HG03095 (cell line): ENCODE measurements at regions not wholly inside any gene's neighbourhood (a gene's known extent, or its start where the extent isn't known, plus 50 kb on each side); places are given as distances from the start of the nearest gene placed in this dataset.
A peak's percentile ranks its signal among the peaks of the same experiment; 100 is the strongest.

ENCODE experiments used
- ATAC-seq: cut with Tn5 transposase; IDR thresholded peaks from one replicate; pipeline ENCODE4 v1.9.1; 2021; ENCODE audit warnings: moderate library complexity; ENCODE audit not compliant: unreplicated experiment

- no peak for ATAC-seq
Observed at GRCh38 chr5:60208716-60209115, 315.2 kb upstream of the PDE4D start.

DNA sequence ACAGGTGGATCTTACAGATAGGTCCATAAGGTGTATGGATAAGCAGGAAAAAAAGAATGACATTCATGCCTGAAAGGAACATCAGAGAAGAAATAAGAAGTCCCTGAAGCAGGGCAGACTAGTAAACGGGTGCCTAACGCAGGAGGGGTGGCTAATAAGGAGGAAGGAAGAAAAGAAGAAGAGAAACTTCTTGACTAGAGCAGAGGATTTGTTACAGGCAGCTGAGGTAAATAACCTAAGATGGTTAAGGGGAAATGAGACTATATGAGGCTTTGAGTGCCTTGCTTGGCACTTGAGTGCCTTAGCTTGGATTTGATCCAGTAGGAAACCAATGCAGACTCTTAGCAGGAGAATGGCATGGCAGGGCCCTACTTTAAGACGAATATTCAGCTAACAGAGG lies 313.5 kb upstream of the PDE4D start:
- ATAC-seq: peak; percentile 96

GRCh38 chr5:60206234-60206633 lies 312.7 kb upstream of the PDE4D start:
- ATAC-seq: no peak

DNA sequence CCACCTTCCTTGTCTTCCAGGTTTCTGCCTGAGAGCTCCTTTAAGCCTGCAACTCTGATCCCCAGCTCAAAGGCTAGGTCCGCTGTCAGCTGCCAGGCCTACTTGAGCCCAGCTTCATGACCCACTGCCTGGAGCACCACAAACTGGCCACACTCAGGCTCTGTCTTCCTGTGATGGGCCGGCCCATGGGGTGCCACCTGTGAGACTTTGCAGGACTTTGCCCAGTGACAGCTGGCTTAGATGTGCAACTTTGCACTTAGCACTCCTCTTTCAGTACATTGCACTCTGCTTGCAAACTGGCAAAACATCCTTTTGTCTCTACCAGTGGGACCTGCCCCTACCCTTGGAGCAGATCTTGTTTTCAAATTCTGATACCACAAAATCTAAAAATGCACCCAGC lies 311.5 kb upstream of the PDE4D start:
- no peak for ATAC-seq

DNA sequence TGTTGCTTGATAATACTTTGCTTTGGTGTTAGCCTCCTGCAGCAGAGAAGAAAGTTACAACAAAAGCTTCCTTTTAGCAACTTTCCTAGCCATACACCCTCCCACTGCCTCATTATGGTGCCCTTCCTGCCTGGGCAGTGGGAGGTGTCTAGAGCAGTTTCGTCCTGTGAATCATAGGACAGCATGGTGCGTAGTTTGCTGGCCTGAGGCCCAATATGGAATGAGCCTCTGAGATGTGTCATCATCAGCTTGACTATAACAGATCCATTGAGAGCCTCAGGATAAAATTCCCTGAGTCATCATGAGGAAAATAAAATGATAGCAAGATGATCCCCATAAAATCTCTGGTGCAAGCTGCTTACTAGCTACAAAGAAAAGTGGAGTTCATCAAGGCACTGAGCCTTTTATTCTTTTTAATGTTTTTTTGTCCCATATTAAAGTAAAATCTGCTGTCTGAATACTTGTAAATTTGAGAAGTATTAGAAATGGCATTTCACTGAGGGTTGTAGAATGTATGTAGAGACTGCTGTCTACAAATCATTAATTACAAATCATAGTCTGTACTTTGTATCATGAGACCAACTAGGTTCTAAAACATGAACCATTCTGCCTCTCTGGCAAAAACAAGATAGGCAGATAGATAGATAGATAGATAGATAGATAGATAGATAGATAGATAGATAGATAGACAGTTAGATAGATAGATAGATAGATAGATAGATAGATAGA lies 303.0 kb upstream of the PDE4D start:
- no peak for ATAC-seq

GRCh38 chr5:60195551-60195950 lies 302.0 kb upstream of the PDE4D start:
- ATAC-seq: no peak

GRCh38 chr5:60195083-60195482 lies 301.6 kb upstream of the PDE4D start:
- ATAC-seq: no peak

DNA sequence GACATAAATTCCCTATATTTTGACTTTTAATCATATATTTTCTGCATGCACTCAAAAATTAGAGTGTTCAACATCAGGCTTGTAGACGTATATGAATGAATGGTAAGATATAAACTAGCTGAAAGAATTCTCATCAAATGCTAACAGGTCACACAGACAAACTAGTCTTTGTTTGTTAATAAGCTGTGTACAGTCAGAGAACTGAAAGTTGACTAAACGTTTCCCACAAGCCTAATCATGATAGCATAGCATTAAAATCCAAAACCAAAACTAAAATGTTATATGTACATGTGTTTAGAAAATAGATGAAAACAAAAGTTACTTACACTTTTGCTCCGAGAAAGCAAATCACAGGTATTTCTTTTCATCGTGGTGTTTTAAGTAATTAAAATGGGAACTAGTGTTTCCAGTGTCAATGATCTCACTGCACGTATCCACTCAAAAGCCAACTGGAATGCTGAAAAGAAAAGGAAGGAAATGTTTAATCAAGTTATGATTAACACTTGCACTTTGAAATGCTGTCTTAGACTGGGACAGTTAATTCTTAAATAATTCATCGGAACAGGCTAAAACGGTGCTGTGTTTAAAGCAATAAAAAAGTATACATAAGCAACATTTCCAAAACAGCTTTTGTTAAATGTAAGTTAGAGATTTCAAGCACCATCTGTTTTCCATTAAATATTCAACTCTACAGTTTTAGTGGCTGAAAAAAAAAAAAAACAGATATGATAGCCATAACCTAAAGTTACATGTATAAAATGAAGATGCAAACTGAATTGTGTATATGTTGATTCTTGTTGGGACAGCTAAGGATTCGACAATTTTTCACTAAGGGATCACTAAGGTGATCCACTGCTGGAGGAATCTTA lies 291.9 kb upstream of the PDE4D start:
- ATAC-seq: no peak

GRCh38 chr5:60184606-60185005 lies 291.1 kb upstream of the PDE4D start:
- ATAC-seq: no peak

GRCh38 chr5:60183881-60184280 lies 290.4 kb upstream of the PDE4D start:
- no peak for ATAC-seq

GRCh38 chr5:60178101-60178500 lies 284.6 kb upstream of the PDE4D start:
- no peak for ATAC-seq

DNA sequence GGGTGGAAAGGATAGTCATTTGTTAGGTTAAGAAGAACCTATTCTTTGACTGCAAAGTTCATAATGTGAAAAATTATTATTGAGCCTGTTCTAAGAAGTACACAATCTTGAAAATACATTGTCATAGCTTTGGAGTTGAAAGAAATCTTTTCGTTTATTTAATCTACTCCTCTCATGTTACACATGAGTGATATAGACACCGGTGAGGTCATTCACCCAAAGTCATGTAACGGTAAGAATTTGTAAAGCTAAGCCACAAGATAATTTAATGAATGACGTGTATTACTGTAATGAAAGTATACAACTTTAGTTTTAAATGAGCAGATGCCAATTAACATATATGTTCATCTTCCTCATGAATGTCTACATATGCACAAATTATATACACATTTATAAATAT lies 284.1 kb upstream of the PDE4D start:
- ATAC-seq: no peak

GRCh38 chr5:60173667-60174066 lies 280.1 kb upstream of the PDE4D start:
- ATAC-seq: no peak

- no peak for ATAC-seq
Observed at GRCh38 chr5:60163762-60164161, 270.2 kb upstream of the PDE4D start.

- ATAC-seq: no peak
Observed at GRCh38 chr5:60162441-60162840, 268.9 kb upstream of the PDE4D start.

DNA sequence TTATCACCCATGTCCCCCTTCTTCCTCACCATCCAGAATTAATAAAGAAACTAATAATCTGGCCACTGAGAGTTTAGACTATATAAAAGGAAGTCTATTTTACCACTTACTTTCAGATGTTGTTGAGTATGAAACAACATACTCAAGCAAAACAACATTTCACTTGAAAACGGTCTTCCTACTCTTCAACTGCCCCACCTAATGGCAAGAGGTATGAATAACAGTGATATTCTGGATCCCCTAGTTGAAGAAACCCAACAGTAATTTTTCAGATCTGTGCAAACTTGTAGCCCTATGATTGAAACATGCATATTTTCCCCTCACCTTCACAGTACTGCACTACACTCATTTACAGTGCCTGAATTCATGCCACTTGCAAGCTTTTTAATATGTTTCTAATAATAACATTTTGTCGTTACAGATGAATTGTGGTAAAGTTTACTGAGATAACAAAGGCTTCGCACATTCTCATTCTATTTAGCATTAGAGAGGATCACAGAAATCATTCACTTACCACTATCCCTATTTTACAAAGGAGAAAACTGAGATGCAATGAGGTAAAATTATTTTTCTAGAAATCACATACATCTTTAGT lies 267.9 kb upstream of the PDE4D start:
- ATAC-seq: peak; percentile 72

DNA sequence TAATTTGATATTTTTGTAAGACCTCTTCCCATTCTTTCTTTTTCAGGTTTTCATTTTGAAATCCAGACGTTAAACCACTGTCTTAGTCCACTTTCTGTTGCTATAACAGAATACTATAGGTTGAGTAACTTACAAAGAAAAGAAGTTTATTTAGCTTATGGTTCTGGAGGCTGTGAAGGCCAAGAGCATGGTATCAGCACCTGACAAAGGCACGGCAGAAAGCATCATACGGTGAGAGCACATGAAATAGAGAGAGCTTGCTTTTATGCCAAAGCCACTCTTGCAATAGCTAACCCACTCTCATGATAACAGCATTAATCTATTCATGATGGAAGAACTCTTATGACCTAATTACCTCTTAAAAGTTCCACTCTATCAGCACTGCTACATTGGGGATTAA lies 255.6 kb upstream of the PDE4D start:
- ATAC-seq: no peak

DNA sequence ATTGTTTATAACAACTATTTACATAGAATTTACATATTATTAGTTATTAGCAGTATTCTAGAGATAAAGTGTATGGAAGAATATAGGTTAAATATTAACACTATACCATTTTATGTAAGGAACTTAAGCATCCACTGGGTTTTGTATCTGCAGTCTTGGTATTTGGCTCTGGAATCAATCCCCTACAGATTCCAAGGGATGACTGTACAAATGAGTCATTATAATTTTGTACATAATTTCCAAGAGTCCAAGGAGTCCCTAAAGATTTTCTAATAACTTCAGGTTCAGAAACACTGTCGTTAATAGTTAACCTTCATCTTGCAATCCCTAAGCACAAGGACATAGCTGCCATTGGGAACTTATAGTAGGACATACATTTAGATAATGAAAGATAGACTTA lies 254.8 kb upstream of the PDE4D start:
- ATAC-seq: no peak

DNA sequence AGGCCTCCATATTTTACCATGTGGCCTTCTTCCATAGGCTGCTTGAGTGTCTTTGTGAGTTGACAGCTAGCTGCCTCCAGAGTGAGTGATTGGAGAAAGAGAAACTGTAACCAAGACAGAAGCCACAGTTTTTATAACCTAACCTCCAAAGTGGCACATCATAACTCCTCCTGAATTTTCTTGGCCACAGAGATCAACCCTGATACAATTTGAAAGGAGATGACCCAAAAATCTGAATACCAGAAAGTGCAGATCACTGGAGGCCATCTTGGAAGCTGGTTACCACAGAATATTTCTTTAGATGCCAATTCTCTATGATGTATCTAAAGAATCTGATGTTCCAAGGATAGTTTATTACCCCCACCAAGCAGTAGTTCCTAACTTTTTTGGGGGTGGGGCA lies 254.3 kb upstream of the PDE4D start:
- no peak for ATAC-seq

DNA sequence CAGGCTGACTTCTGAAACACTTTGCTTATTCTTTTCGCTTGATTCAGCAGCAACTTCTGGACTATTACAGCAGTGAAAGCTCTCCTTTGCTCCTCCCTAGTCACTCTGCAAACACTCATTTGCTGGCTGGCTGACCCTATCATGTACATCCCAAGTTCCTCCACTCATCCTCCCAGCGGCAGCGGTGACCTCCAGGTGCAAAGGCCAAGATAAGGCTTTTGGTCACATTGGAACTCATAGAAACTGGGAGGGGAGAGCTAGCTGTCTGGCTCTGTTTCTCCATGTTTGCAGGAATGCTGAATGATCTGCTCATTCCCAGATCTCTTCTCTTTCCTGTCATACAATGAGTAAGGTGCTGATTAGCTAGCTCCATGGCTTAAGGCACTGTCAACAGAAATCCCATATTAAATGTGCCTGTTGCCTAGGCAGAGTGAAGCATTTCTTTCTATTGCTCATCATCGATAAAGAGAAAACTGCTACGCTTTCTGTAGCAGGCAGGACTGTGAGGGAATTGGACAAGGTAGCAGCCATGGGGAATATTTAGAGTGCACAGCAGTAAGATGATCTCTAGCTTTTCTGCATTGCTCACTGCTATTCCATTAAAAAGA lies 250.5 kb upstream of the PDE4D start:
- no peak for ATAC-seq

GRCh38 chr5:60141119-60141518 lies 247.6 kb upstream of the PDE4D start:
- ATAC-seq: no peak

DNA sequence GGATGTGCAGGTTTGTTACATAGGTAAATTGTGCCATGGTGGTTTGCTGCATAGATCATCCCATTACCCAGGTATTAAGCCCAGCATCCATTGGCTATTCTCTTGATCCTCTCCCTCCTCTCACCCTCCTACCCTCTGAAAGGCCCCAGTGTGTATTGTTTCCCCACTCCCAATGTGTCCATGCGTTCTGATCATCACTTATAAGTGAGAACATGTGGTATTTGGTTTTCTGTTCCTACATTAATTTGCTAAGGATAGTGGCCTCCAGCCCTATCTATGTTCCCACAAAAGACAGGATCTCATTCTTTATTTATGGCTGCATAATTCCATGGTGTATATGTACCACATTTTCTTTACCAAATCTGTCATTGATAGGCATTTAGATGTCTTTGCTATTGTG lies 243.3 kb upstream of the PDE4D start:
- ATAC-seq: no peak
